GM11168 (cell line): ENCODE measurements at regions not wholly inside any gene's neighbourhood (a gene's known extent, or its start where the extent isn't known, plus 50 kb on each side); places are given as distances from the start of the nearest gene placed in this dataset.
"Not testable (repeated sequence)": the region's sequence is repeated elsewhere in the genome, so short reads cannot be mapped to it uniquely, and the experiment has no call there.

ENCODE experiments used
- in situ Hi-C: fragments of 300-500 bp; cut with MboI; formaldehyde crosslinking; loops from one replicate; pipeline ENCODE4 v1.12.0; 2022; ENCODE audit warnings: low sequenced_read_pairs; ENCODE audit not compliant: unreplicated experiment

GRCh38 chr12:28767836-28768348, 381.2 kb upstream of the FAR2 start:
- in situ Hi-C loops = no loop called here

DNA sequence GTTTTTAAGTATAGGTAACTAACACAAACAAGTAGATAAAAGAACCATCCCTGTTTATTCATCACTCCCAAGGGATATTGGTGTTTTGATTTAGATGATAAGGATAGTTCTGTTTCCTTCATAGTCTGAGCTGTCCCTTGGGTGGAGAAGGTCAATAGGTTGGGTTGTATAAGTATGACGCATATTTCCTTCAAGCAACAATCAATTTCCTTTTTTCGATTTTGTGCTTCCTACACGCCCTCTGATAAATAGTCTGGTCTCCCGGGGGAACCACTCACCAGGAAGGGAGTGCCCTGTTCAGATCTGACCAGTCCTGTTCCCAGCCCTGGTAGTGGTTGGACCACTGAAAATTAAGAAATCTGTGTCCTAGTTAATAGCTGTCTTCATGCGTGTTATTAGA, 378.8 kb upstream of the FAR2 start:
- in situ Hi-C loops = no loop called here

- in situ Hi-C loops = no loop called here
Measured at GRCh38 chr12:28771968-28772367, 377.1 kb upstream of the FAR2 start.

GRCh38 chr12:28775556-28775955, 373.5 kb upstream of the FAR2 start:
- in situ Hi-C loops = no loop called here

- in situ Hi-C loops = no loop called here
Measured at GRCh38 chr12:28776220-28776619, 372.9 kb upstream of the FAR2 start.

- in situ Hi-C loops = no loop called here
Measured at GRCh38 chr12:28776913-28777422, 372.1 kb upstream of the FAR2 start.

DNA sequence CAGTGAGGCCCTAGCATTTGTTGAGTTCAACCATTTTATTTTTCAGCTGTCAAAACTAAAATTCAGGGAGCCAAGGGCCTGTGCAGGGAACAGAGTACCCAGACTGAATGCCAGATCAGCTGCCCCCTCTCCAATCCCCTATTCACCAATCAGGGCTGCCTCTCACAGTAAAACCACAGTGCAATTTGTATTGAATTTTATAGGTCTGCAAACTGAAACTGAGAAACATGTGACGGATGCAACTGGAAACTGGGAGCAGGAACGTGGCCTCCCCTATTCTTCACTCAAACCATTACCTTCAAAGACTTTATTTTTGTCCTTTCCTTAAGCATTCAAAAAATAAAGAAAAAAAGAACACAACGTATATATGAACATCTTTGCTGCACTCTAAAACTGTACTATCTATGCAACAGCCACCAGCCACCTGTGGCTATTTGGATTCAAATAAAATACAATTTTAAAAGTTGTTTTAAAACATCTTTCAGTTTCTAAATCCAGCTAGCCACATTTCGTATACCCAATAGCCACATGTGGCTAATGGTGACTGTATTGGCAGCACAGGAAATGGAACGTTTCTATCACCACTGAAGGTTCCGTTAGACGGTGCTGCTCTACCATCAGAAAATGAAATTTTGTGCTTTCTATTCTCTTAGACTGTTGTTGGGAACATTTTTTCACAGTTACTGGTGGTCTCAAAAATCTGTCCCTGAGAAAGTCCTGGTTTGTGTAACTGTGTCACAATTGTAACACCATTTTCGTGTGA, 371.3 kb upstream of the FAR2 start:
- in situ Hi-C loops = no loop called here

- in situ Hi-C loops = no loop called here
Measured at GRCh38 chr12:28780096-28780495, 369.0 kb upstream of the FAR2 start.

GRCh38 chr12:28780960-28781359, 368.1 kb upstream of the FAR2 start:
- in situ Hi-C loops = no loop called here

- in situ Hi-C loops = no loop called here
Measured at GRCh38 chr12:28781671-28782652, 367.1 kb upstream of the FAR2 start.

- in situ Hi-C loops = no loop called here
Measured at GRCh38 chr12:28782812-28783211, 366.3 kb upstream of the FAR2 start.

DNA sequence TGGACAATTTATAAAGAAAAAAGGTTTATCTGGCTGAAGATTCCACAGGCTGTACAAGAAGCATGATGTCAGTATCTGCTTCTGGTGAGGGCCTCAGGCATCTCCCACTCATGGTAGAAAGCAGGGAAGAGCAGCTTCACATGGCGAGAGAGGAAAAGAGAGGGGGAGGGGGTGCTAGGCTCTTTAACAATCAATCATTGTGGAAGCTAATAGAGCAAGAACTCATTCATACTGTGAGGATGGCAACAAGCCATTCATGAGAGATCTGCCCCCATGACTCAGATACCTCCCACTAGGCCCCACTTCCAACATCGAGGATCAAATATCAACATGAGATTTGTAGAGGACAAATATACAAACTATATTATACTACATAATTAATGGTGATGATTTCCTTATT, 361.9 kb upstream of the FAR2 start:
- in situ Hi-C loops = no loop called here

GRCh38 chr12:28788256-28788655, 360.8 kb upstream of the FAR2 start:
- in situ Hi-C loops = not testable (repeated sequence)

- in situ Hi-C loops = no loop called here
Measured at GRCh38 chr12:28793581-28794151, 355.4 kb upstream of the FAR2 start.

GRCh38 chr12:28794211-28794610, 354.9 kb upstream of the FAR2 start:
- in situ Hi-C loops = no loop called here

GRCh38 chr12:28794786-28795185, 354.3 kb upstream of the FAR2 start:
- in situ Hi-C loops = no loop called here

GRCh38 chr12:28795311-28795710, 353.8 kb upstream of the FAR2 start:
- in situ Hi-C loops = no loop called here

- in situ Hi-C loops = no loop called here
Measured at GRCh38 chr12:28799348-28799747, 349.7 kb upstream of the FAR2 start.

DNA sequence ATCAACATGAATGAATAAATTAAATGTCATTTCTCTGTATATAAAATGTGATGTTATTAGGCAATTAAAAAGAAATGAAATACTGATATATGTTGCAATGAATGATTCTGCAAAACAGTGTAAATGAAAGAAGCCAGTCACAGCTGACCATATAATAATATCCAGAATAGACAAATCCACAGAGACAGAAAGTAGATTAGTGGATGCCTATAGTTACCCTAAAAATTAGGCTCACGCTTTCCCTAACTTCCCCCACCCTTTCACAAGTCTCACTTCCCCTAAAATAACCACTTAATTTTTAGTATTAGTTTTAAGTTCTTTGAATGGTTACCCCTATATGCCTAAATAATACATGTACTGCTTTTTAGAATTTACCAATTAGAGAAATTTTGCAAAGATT, 348.9 kb upstream of the FAR2 start:
- in situ Hi-C loops = no loop called here

GRCh38 chr12:28802706-28803438, 346.2 kb upstream of the FAR2 start:
- in situ Hi-C loops = no loop called here
